Stimulated activated naive CD8-positive, alpha-beta T cell treated with anti-CD3 and anti-CD28 coated beads, Interleukin-15, Interleukin-2, amounts not matched to agents 100 ng/mL and 50 ng/mL, for 24 hours (primary cell): ENCODE measurements at regions not wholly inside any gene's neighbourhood (a gene's known extent, or its start where the extent isn't known, plus 50 kb on each side); places are given as distances from the start of the nearest gene placed in this dataset.
"Not testable (repeated sequence)": the region's sequence is repeated elsewhere in the genome, so short reads cannot be mapped to it uniquely, and the experiment has no call there.

Experiments
- H3K27ac Mint-ChIP-seq: one replicate; pipeline ENCODE4 v1.8.0; 2021; ENCODE audit warnings: mild to moderate bottlenecking, mixed read lengths
- H3K27me3 Mint-ChIP-seq: one replicate; pipeline ENCODE4 v1.8.0; 2021; ENCODE audit warnings: mixed read lengths
- H3K36me3 Mint-ChIP-seq: one replicate; pipeline ENCODE4 v1.8.0; 2021; ENCODE audit warnings: low read depth, mixed read lengths
- H3K4me1 Mint-ChIP-seq: one replicate; pipeline ENCODE4 v1.8.0; 2021; ENCODE audit warnings: low read depth, mixed read lengths
- H3K4me3 Mint-ChIP-seq: one replicate; pipeline ENCODE4 v1.8.0; 2021; ENCODE audit warnings: mild to moderate bottlenecking, mixed read lengths
- H3K9me3 Mint-ChIP-seq: one replicate; pipeline ENCODE4 v1.8.0; 2021; ENCODE audit warnings: mixed read lengths

- Mint-ChIP-seq H3K27ac (no peak overlapping the region), H3K27me3 (no peaks in the 10 kb centered on the region), H3K9me3 (peaks cover 18% of the 10 kb centered on the region), H3K4me3 (no peak overlapping the region), H3K4me1 (no peaks in the 10 kb centered on the region), H3K36me3 (no peaks in the 10 kb centered on the region)
Observed at GRCh38 chr11:80958987-80959386, 1518.2 kb upstream of the TENM4 start.

DNA sequence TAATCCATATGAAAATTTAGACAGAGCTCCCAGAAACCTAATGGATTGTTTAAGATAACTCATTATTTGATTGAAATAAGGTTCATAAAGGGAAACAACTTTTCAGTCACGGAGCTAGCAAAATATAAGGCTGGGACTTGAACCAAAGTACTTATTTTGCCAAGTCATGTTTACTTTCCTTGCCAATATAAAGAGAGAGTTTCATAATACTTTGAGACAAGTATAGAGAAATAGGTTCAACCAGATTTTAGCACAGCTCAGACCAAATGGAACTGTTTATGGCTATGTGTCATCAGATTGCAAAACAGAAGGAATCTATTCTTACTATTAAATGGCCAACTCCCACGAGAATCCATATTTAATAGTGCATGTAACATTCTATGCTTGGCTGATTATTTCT lies 1517.5 kb upstream of the TENM4 start:
- no peaks in the 10 kb centered on the region for H3K36me3 Mint-ChIP-seq
- H3K27me3 Mint-ChIP-seq: no peaks in the 10 kb centered on the region
- H3K4me1 Mint-ChIP-seq: no peaks in the 10 kb centered on the region
- no peak overlapping the region for H3K4me3 Mint-ChIP-seq
- H3K9me3 Mint-ChIP-seq: peaks cover 18% of the 10 kb centered on the region
- no peak overlapping the region for H3K27ac Mint-ChIP-seq

- Mint-ChIP-seq H3K27ac (no peak overlapping the region), H3K27me3 (no peaks in the 10 kb centered on the region), H3K4me1 (no peaks in the 10 kb centered on the region), H3K36me3 (no peaks in the 10 kb centered on the region), H3K9me3 (peaks cover 11% of the 10 kb centered on the region), H3K4me3 (no peak overlapping the region)
Observed at GRCh38 chr11:80955588-80955987, 1514.8 kb upstream of the TENM4 start.

- Mint-ChIP-seq H3K27ac (no peak overlapping the region), H3K4me1 (no peaks in the 10 kb centered on the region), H3K36me3 (no peaks in the 10 kb centered on the region), H3K9me3 (peaks cover 9% of the 10 kb centered on the region), H3K4me3 (no peak overlapping the region), H3K27me3 (no peaks in the 10 kb centered on the region)
Observed at GRCh38 chr11:80948781-80949180, 1508.0 kb upstream of the TENM4 start.

DNA sequence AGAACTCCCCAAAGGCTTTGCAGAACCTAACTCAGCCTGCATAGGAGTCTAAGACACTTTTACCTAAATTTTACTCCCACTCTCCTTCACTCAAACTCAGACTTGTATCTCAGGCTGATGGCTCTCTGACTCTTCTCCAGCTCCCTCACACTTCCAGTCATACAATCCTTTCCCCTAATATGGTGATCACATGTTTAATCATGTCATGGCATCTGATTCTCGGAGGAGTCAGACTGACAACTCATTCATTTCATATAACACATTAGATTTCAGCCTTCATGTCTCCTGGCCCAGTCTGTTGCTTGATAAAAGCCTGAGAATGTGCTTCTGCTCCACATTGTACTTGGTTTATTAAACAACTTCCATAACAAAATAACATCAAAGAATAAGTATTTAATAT lies 1503.9 kb upstream of the TENM4 start:
- Mint-ChIP-seq H3K36me3 (no peaks in the 10 kb centered on the region), H3K27me3 (no peaks in the 10 kb centered on the region), H3K4me3 (no peak overlapping the region), H3K27ac (no peak overlapping the region), H3K9me3 (peaks cover 16% of the 10 kb centered on the region), H3K4me1 (no peaks in the 10 kb centered on the region)

- Mint-ChIP-seq H3K27ac (no peak overlapping the region), H3K36me3 (no peaks in the 10 kb centered on the region), H3K27me3 (no peaks in the 10 kb centered on the region), H3K4me1 (no peaks in the 10 kb centered on the region), H3K4me3 (no peak overlapping the region), H3K9me3 (peaks cover 16% of the 10 kb centered on the region)
Observed at GRCh38 chr11:80943226-80943625, 1502.4 kb upstream of the TENM4 start.

DNA sequence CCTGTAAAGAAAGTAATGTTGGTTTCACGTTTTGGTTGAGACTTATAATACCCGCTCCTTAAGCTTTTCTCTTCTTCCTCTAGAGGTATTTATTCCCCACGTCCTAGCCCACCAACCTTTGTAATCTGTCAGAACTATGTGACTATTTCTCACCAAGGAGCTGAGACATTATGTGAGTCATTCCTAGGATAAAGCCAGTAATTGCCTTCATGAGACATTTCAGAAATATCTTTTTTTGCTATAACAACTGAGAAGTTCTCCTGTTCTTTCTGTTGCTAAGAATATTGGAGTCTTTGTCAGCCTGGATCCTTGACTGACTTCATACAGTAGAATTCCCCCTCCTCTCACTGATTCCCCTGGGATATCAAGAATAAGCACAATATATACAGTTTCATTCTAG lies 1497.0 kb upstream of the TENM4 start:
- Mint-ChIP-seq H3K9me3 (peaks cover 13% of the 10 kb centered on the region), H3K27ac (no peak overlapping the region), H3K4me3 (no peak overlapping the region), H3K4me1 (no peaks in the 10 kb centered on the region), H3K36me3 (no peaks in the 10 kb centered on the region), H3K27me3 (no peaks in the 10 kb centered on the region)

DNA sequence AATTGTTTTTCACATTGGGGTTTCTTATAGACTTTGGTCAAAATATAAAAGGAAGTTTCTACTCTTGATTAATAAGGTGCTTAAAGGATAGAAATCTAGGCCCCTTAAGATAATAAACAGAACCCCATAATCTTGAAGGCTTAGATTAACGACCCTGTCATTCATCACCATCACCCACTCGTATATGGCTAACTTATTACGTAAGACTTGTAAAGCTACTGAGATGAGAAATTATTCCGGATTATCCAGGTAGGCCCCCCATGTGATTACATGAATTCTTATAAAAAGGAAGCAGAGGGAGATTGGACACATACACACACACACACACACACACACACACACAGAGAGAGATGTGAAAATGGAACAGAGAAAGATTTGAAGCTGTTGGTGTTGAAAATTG lies 1489.2 kb upstream of the TENM4 start:
- peaks cover 8% of the 10 kb centered on the region for H3K9me3 Mint-ChIP-seq
- no peaks in the 10 kb centered on the region for H3K27me3 Mint-ChIP-seq
- H3K36me3 Mint-ChIP-seq: no peaks in the 10 kb centered on the region
- no peak overlapping the region for H3K27ac Mint-ChIP-seq
- H3K4me1 Mint-ChIP-seq: no peaks in the 10 kb centered on the region
- H3K4me3 Mint-ChIP-seq: no peak overlapping the region

GRCh38 chr11:80929031-80929805 lies 1488.4 kb upstream of the TENM4 start:
- Mint-ChIP-seq H3K4me1 (no peaks in the 10 kb centered on the region), H3K4me3 (no peak overlapping the region), H3K27ac (no peak overlapping the region), H3K36me3 (no peaks in the 10 kb centered on the region), H3K27me3 (no peaks in the 10 kb centered on the region), H3K9me3 (peaks cover 10% of the 10 kb centered on the region)

DNA sequence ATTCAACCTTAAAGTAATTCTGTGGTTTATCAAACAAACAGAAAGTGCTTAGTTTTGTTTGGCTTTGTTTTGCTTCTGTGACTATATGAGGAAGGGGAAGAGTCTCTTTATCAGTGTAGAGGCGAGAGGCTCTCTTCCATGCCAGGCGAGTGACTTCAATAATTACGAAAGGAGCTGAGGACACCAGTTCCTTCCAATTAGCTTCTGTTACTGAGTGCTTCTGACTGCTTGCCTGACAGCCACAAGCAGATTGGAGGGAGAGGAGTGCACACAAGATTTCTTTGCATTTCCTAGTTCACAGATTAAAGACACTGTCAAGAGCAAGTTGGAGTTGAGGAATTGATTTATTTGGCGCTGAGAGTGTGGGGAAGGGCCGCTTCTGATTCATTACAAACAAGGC lies 1484.5 kb upstream of the TENM4 start:
- Mint-ChIP-seq H3K27me3 (no peaks in the 10 kb centered on the region), H3K9me3 (peaks cover 12% of the 10 kb centered on the region), H3K4me3 (no peak overlapping the region), H3K36me3 (no peaks in the 10 kb centered on the region), H3K27ac (no peak overlapping the region), H3K4me1 (no peaks in the 10 kb centered on the region)

DNA sequence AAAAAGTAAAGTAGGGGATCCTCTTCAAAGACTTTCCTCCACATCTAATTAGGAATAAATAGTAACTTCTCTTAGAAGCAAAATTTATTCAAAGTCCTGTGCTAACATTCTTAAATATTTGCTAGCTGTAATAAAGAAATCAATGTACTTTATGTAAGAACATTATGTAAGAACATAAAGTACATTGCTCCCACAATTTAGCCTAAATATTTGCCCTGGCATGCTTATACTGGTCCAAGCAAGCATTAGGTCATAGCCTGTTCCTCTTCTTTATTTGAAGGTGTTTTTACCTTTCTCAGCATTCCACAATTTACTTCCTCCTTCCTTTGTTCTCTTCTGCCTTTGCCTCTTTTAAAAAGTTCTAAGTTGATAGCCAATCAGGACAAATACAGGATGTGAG lies 1480.5 kb upstream of the TENM4 start:
- H3K4me1 Mint-ChIP-seq, H3K4me3 Mint-ChIP-seq, H3K27ac Mint-ChIP-seq, H3K27me3 Mint-ChIP-seq, H3K36me3 Mint-ChIP-seq: not testable (repeated sequence)
- H3K9me3 Mint-ChIP-seq: peaks cover 12% of the 10 kb centered on the region

DNA sequence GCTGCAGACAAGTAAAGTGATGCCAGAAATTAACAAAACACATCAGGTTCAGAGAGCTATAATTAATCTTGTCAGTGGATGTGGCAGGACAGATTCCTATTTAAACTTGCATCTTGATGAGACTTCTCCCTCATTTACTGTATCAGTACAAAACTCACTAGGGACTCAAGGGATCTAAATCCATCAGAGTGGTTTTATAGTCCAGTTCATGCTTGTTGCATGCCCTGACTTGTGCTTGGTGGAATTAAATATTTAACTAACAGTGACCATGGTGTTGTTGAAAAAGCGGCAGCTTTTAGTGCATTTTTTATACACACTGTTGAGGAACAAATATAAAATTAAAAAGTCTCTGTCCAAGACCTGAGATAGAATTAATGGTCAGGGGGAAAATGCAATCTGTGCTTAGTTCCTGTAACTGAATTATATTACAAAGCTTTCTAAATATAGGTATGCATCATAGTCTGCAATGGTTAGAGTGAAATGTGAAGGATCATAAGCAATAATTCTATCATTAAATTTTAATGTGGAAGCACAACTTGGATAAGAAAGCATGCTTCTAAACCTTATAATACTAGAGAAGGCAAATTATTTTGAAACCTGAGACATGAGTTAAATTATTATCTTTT lies 1475.5 kb upstream of the TENM4 start:
- H3K27me3 Mint-ChIP-seq: no peaks in the 10 kb centered on the region
- H3K4me3 Mint-ChIP-seq: no peak overlapping the region
- H3K27ac Mint-ChIP-seq: no peak overlapping the region
- no peaks in the 10 kb centered on the region for H3K4me1 Mint-ChIP-seq
- peaks cover 4% of the 10 kb centered on the region for H3K9me3 Mint-ChIP-seq
- no peaks in the 10 kb centered on the region for H3K36me3 Mint-ChIP-seq

DNA sequence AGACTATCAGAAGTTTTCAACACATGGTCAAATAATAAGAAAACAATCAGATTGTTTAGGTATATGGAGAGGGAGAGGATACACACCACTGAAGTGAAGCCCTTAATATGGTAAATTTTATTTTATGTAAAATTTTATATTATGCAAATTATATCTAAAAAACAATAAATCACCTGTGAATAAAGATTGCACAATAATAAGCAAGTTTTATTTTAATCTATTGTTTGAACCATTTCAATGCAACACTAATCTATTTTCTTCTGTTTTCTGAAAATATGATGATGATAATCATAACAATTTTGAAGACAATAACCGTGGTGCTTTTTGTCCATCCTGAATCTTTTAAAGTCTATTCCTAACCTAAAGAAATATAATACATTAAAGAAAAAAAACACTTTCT lies 1473.5 kb upstream of the TENM4 start:
- Mint-ChIP-seq H3K4me3 (no peak overlapping the region), H3K4me1 (no peaks in the 10 kb centered on the region), H3K27me3 (no peaks in the 10 kb centered on the region), H3K27ac (no peak overlapping the region), H3K36me3 (no peaks in the 10 kb centered on the region), H3K9me3 (peaks cover 4% of the 10 kb centered on the region)

DNA sequence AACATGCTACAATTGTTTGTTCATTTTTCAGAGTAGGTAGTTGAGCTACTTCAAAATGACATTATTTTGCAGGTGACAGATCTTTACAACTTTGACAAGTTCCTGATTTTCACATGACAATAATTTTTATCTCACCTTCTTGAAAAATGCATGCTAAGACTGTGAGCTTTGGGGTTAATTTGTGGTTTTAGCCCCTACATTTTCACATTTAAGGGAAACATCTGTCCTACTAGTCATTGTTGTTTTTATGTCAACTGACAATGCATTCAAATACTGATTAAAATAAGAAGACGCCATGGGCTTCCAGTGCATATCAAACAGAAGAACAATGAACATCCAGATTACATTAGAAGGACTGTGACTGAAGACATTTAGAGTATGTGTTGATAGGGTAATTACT lies 1470.8 kb upstream of the TENM4 start:
- Mint-ChIP-seq H3K36me3 (no peaks in the 10 kb centered on the region), H3K27me3 (no peaks in the 10 kb centered on the region), H3K27ac (no peak overlapping the region), H3K9me3 (peaks cover 4% of the 10 kb centered on the region), H3K4me1 (no peaks in the 10 kb centered on the region), H3K4me3 (no peak overlapping the region)

GRCh38 chr11:80900265-80900664 lies 1459.4 kb upstream of the TENM4 start:
- H3K27ac Mint-ChIP-seq: no peak overlapping the region
- no peaks in the 10 kb centered on the region for H3K36me3 Mint-ChIP-seq
- no peak overlapping the region for H3K4me3 Mint-ChIP-seq
- H3K27me3 Mint-ChIP-seq: no peaks in the 10 kb centered on the region
- peaks cover 8% of the 10 kb centered on the region for H3K9me3 Mint-ChIP-seq
- H3K4me1 Mint-ChIP-seq: no peaks in the 10 kb centered on the region

DNA sequence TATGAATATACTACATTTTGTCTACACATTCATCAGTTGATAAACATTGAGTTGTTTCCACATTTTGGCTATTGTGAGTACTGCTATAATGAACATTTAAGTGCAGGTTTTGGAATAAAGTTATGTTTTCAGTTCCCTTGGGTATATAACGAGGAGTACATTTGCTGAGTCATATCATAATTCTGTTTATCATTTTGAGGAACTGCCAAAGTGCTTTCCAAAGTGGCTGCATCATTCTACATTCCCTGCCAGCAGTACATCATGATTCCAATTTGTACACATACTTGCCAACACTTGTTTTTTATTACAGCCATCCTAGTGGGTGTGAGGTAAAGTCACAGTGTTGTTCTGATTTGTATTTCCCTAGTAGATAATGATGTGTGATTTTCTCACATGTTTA lies 1458.6 kb upstream of the TENM4 start:
- no peaks in the 10 kb centered on the region for H3K27me3 Mint-ChIP-seq
- H3K4me1 Mint-ChIP-seq: no peaks in the 10 kb centered on the region
- H3K27ac Mint-ChIP-seq: no peak overlapping the region
- no peaks in the 10 kb centered on the region for H3K36me3 Mint-ChIP-seq
- H3K4me3 Mint-ChIP-seq: no peak overlapping the region
- peaks cover 8% of the 10 kb centered on the region for H3K9me3 Mint-ChIP-seq
